Uterus (tissue), 3 donors: ENCODE measurements at regions not wholly inside any gene's neighbourhood (a gene's known extent, or its start where the extent isn't known, plus 50 kb on each side); places are given as distances from the start of the nearest gene placed in this dataset.

Experiments used
- DNase-seq, 2 donors: peaks; one replicate each; pipeline ENCODE4 v3.0.0-alpha.2; 2019 to 2020
- H3K27ac ChIP-seq, 2 donors: fragments of 200-600 bp; sonication (generic); 1 replicate in 1 of 2; 2 replicates in 1 of 2; pipeline ENCODE4 v1.5.1; 2016 to 2018
- H3K27me3 ChIP-seq, 2 donors: fragments of 200-600 bp; sonication (generic); one replicate each; pipeline ENCODE4 v1.5.1; 2018 to 2019; ENCODE audit warnings: control low read depth in 1 of 2
- H3K36me3 ChIP-seq, 2 donors: fragments of 200-600 bp; sonication (generic); one replicate each; pipeline ENCODE4 v1.5.1; 2019; ENCODE audit warnings: control low read depth in 1 of 2
- H3K4me1 ChIP-seq, 2 donors: fragments of 200-600 bp; sonication (generic); one replicate each; pipeline ENCODE4 v1.5.1; 2018 to 2019; ENCODE audit warnings: control low read depth in 1 of 2
- H3K4me3 ChIP-seq, 2 donors: fragments of 200-600 bp; sonication (generic); 1 replicate in 1 of 2; 2 replicates in 1 of 2; pipeline ENCODE4 v1.5.1; 2018 to 2019; ENCODE audit warnings: mild to moderate bottlenecking in 1 of 2
- H3K9me3 ChIP-seq, 2 donors: fragments of 200-600 bp; sonication (generic); one replicate each; pipeline ENCODE4 v1.5.1; 2019; ENCODE audit warnings: control low read depth in 1 of 2
- POLR2A ChIP-seq, 2 donors: fragments of 450-650 bp; IDR thresholded peaks; one replicate each; pipeline ENCODE4 v1.6.1; 2016; ENCODE audit warnings: antibody characterized with exemption in 2 of 2, mild to moderate bottlenecking in 1 of 2, moderate library complexity in 1 of 2
- intact Hi-C: fragments of 100-400 bp; cut with DNase I; formaldehyde crosslinking; loops from one replicate; pipeline ENCODE4 v1.15.1; 2023; ENCODE audit warnings: low total_unique reads
- TF ChIP-seq, protein P1 (sequence below), 4 experiments: fragments of 200-600 bp in 2 of 4; fragments of 450-650 bp in 2 of 4; sonication (generic) in 2 of 4; IDR thresholded peaks; one replicate each; pipeline ENCODE4 v1.5.1; 2016 to 2019; ENCODE audit warnings: antibody characterized with exemption in 4 of 4, mild to moderate bottlenecking in 2 of 4, moderate library complexity in 1 of 4
- donor health status: DM: yes; HTN: yes; CAD: no.

- Histone ChIP-seq H3K36me3 (no peaks in the 10 kb centered on the region), H3K4me1 (no peaks in the 10 kb centered on the region), H3K9me3 (no peaks in the 10 kb centered on the region), H3K4me3 (no peak overlapping the region), H3K27ac (no peak overlapping the region), H3K27me3 (no peaks in the 10 kb centered on the region)
- intact Hi-C loops = no loop called here
- TF ChIP-seq, protein P1, sequence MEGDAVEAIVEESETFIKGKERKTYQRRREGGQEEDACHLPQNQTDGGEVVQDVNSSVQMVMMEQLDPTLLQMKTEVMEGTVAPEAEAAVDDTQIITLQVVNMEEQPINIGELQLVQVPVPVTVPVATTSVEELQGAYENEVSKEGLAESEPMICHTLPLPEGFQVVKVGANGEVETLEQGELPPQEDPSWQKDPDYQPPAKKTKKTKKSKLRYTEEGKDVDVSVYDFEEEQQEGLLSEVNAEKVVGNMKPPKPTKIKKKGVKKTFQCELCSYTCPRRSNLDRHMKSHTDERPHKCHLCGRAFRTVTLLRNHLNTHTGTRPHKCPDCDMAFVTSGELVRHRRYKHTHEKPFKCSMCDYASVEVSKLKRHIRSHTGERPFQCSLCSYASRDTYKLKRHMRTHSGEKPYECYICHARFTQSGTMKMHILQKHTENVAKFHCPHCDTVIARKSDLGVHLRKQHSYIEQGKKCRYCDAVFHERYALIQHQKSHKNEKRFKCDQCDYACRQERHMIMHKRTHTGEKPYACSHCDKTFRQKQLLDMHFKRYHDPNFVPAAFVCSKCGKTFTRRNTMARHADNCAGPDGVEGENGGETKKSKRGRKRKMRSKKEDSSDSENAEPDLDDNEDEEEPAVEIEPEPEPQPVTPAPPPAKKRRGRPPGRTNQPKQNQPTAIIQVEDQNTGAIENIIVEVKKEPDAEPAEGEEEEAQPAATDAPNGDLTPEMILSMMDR (IDR thresholded peaks at IDR 0.05) = no peak
- no peak for TF ChIP-seq POLR2A (IDR thresholded peaks at IDR 0.05)
- DNase-seq = no peak
Measured at GRCh38 chr2:45337481-45337880, 273.6 kb downstream of the SRBD1 start.

- no peak for DNase-seq
- H3K9me3 ChIP-seq = no peaks in the 10 kb centered on the region
- H3K27me3 ChIP-seq = no peaks in the 10 kb centered on the region
- no peak overlapping the region for H3K4me3 ChIP-seq
- TF ChIP-seq, protein P1 (IDR thresholded peaks at IDR 0.05) = no peak
- no peak for TF ChIP-seq POLR2A (IDR thresholded peaks at IDR 0.05)
- no peaks in the 10 kb centered on the region for H3K4me1 ChIP-seq
- no peak overlapping the region for H3K27ac ChIP-seq
- H3K36me3 ChIP-seq = no peaks in the 10 kb centered on the region
- intact Hi-C loops = no loop called here
Measured at GRCh38 chr2:45334205-45334604, 276.9 kb downstream of the SRBD1 start.

GRCh38 chr2:45332567-45332966 is 278.5 kb downstream of the SRBD1 start:
- TF ChIP-seq POLR2A (IDR thresholded peaks at IDR 0.05) = no peak
- TF ChIP-seq, protein P1 (IDR thresholded peaks at IDR 0.05) = no peak
- no peaks in the 10 kb centered on the region for H3K9me3 ChIP-seq
- no peaks in the 10 kb centered on the region for H3K36me3 ChIP-seq
- intact Hi-C loops = no loop called here
- no peak overlapping the region for H3K4me3 ChIP-seq
- DNase-seq = no peak
- no peaks in the 10 kb centered on the region for H3K27me3 ChIP-seq
- no peak overlapping the region for H3K27ac ChIP-seq
- no peaks in the 10 kb centered on the region for H3K4me1 ChIP-seq

DNA sequence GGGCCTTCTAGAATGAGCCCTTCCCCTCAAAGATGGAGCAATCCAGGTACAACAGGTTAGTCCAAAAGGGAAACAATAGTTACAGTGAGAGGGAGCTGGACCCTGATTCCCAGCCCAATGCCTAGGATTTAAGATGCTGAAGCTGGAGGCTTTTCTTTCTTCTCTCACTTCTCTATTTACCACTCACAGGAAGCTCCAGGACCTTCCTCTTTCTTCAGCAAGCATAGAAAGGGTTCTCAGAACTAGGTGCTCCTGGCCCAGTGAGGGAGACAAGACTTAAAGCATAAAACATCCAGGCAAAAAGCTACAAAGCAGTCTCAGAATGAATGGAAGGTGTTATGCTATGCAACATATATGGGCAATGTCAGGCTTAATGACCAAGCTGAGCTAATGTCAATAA is 279.0 kb downstream of the SRBD1 start:
- H3K4me1 ChIP-seq = no peaks in the 10 kb centered on the region
- H3K9me3 ChIP-seq = no peaks in the 10 kb centered on the region
- no peak overlapping the region for H3K27ac ChIP-seq
- intact Hi-C loops = no loop called here
- TF ChIP-seq POLR2A (IDR thresholded peaks at IDR 0.05) = no peak
- TF ChIP-seq, protein P1 (IDR thresholded peaks at IDR 0.05) = no peak
- no peak overlapping the region for H3K4me3 ChIP-seq
- no peaks in the 10 kb centered on the region for H3K36me3 ChIP-seq
- no peaks in the 10 kb centered on the region for H3K27me3 ChIP-seq
- DNase-seq = no peak

DNA sequence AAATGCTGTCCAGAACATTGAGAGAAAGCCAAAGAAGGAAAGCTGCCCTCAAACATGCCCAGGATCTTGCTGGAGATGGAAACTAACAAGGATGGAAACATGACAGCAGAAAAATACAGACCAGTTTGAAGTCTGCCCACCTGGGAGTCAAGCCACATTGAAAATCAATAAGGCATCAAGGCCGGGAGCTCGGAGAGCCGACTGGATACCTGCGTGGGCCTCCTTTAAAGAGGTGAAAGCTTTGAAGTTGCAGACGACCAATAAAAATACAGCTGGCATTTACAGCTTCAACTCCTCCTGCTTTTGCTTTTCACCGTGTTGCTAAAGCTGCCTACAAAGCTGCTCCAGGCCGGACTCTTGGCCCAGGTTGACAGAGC is 279.7 kb downstream of the SRBD1 start:
- H3K27ac ChIP-seq = no peak overlapping the region
- H3K9me3 ChIP-seq = no peaks in the 10 kb centered on the region
- no peaks in the 10 kb centered on the region for H3K36me3 ChIP-seq
- H3K27me3 ChIP-seq = no peaks in the 10 kb centered on the region
- H3K4me3 ChIP-seq = no peak overlapping the region
- intact Hi-C loops = no loop called here
- no peaks in the 10 kb centered on the region for H3K4me1 ChIP-seq
- TF ChIP-seq, protein P1 (IDR thresholded peaks at IDR 0.05) = no peak
- no peak for TF ChIP-seq POLR2A (IDR thresholded peaks at IDR 0.05)
- DNase-seq = no peak
